Nephron progenitor cell (in vitro differentiated cells): ENCODE measurements at regions not wholly inside any gene's neighbourhood (a gene's known extent, or its start where the extent isn't known, plus 50 kb on each side); places are given as distances from the start of the nearest gene placed in this dataset.
A peak's percentile ranks its signal among the peaks of the same experiment; 100 is the strongest.

Experiments
- DNase-seq: peaks from one replicate; pipeline ENCODE4 v3.0.0; 2021
- H3K27ac Mint-ChIP-seq: 2 replicates; pipeline ENCODE4 v1.8.0; 2021; ENCODE audit warnings: mild to moderate bottlenecking, moderate library complexity, mixed read lengths
- H3K27me3 Mint-ChIP-seq: 2 replicates; pipeline ENCODE4 v1.8.0; 2021; ENCODE audit warnings: mild to moderate bottlenecking, low read depth, mixed read lengths; ENCODE audit not compliant: poor library complexity
- H3K36me3 Mint-ChIP-seq: 2 replicates; pipeline ENCODE4 v1.8.0; 2021; ENCODE audit warnings: low read depth, mixed read lengths
- H3K4me1 Mint-ChIP-seq: 2 replicates; pipeline ENCODE4 v1.8.0; 2021; ENCODE audit warnings: mixed read lengths
- H3K4me3 Mint-ChIP-seq: 2 replicates; pipeline ENCODE4 v1.8.0; 2021; ENCODE audit warnings: mild to moderate bottlenecking, moderate library complexity, mixed read lengths
- H3K9me3 Mint-ChIP-seq: 2 replicates; pipeline ENCODE4 v1.8.0; 2021; ENCODE audit warnings: mild to moderate bottlenecking, moderate library complexity, mixed read lengths
- CTCF ChIP-seq: fragments of 200-600 bp; sonication (generic); IDR thresholded peaks from 2 replicates; pipeline ENCODE4 v1.5.0; 2021; ENCODE audit warnings: antibody characterized with exemption

- H3K9me3 Mint-ChIP-seq: peaks cover 7% of the 10 kb centered on the region
- DNase-seq: no peak
- no peak overlapping the region for H3K27ac Mint-ChIP-seq
- H3K36me3 Mint-ChIP-seq: no peaks in the 10 kb centered on the region
- no peaks in the 10 kb centered on the region for H3K27me3 Mint-ChIP-seq
- peaks cover 39% of the 10 kb centered on the region for H3K4me1 Mint-ChIP-seq
- H3K4me3 Mint-ChIP-seq: no peak overlapping the region
- TF ChIP-seq CTCF: no peak
These were observed 73.7 kb upstream of the EDEM3 start for GRCh38 chr1:184828369-184828717.

GRCh38 chr1:184827600-184828368 lies 73.1 kb upstream of the EDEM3 start:
- H3K36me3 Mint-ChIP-seq: no peaks in the 10 kb centered on the region
- H3K27me3 Mint-ChIP-seq: no peaks in the 10 kb centered on the region
- peaks cover 2% of the 10 kb centered on the region for H3K9me3 Mint-ChIP-seq
- peaks cover 45% of the 10 kb centered on the region for H3K4me1 Mint-ChIP-seq
- no peak overlapping the region for H3K4me3 Mint-ChIP-seq
- no peak for TF ChIP-seq CTCF
- no peak overlapping the region for H3K27ac Mint-ChIP-seq
- no peak for DNase-seq

- Mint-ChIP-seq H3K27ac (peak overlapping the region; percentile 66), H3K9me3 (no peaks in the 10 kb centered on the region), H3K4me3 (no peak overlapping the region), H3K4me1 (peaks cover 61% of the 10 kb centered on the region), H3K36me3 (no peaks in the 10 kb centered on the region), H3K27me3 (no peaks in the 10 kb centered on the region)
- DNase-seq: no peak
- TF ChIP-seq CTCF: no peak
These were observed 71.3 kb upstream of the EDEM3 start for GRCh38 chr1:184826001-184826400.

GRCh38 chr1:184825571-184825970 lies 70.9 kb upstream of the EDEM3 start:
- H3K9me3 Mint-ChIP-seq: no peaks in the 10 kb centered on the region
- no peak for DNase-seq
- H3K36me3 Mint-ChIP-seq: no peaks in the 10 kb centered on the region
- H3K27ac Mint-ChIP-seq: peak overlapping the region; percentile 66
- no peak overlapping the region for H3K4me3 Mint-ChIP-seq
- no peaks in the 10 kb centered on the region for H3K27me3 Mint-ChIP-seq
- no peak for TF ChIP-seq CTCF
- H3K4me1 Mint-ChIP-seq: peaks cover 65% of the 10 kb centered on the region

- no peaks in the 10 kb centered on the region for H3K36me3 Mint-ChIP-seq
These were observed 70.1 kb upstream of the EDEM3 start for GRCh38 chr1:184824691-184825323.

More at GRCh38 chr1:184824691-184825323, 70.1 kb upstream of the EDEM3 start:
- Mint-ChIP-seq H3K27me3 (peaks cover 3% of the 10 kb centered on the region), H3K27ac (peak overlapping the region; percentile 66), H3K4me3 (no peak overlapping the region), H3K4me1 (peaks cover 71% of the 10 kb centered on the region), H3K9me3 (no peaks in the 10 kb centered on the region)
- TF ChIP-seq CTCF: no peak
- no peak for DNase-seq
